ENCODE measurements at regions not wholly inside any gene's neighbourhood (a gene's known extent, or its start where the extent isn't known, plus 50 kb on each side); places are given as distances from the start of the nearest gene placed in this dataset.

DNA sequence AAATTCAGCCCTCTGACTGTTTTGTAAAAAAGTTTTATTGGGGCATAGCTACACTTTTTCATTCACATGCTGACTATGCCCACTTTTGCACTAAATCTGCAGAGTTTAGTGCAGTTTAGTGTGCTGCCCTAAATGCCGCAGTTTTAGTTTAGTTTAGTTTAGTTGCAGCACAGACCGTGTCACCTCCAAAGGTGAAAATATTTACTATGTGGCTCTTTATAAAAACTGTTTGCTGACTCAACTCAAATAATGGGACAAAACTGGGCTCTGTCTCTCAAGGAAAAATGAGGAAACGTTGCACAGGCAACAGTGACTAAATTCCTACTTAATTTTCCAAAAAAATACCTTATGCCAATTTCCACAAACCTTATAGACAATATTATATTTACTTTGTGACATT is 314.2 kb downstream of the C4orf33 start:
- FAIRE-seq (no peak), DNase-seq (ENCODE audit: low spot score) (no peak)

DNA sequence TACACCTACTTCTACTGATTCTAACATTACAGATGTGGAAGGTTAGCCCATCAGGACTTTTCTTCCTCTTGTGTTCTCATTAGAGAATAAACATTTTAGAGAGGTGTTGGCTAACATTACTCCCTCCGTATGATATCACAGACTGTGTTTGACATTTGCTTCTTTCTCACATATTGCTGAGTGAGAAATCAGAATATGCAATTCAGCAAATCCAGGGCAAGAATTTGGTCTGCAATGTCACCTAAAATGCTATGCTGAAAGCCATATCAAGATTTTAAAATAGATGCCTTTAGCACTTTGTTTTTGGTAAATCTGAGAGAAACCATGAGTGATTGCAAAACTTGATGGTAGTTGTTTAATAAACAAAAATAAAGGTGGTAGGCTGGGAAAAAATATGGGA is 319.1 kb downstream of the C4orf33 start:
- FAIRE-seq: no peak

DNA sequence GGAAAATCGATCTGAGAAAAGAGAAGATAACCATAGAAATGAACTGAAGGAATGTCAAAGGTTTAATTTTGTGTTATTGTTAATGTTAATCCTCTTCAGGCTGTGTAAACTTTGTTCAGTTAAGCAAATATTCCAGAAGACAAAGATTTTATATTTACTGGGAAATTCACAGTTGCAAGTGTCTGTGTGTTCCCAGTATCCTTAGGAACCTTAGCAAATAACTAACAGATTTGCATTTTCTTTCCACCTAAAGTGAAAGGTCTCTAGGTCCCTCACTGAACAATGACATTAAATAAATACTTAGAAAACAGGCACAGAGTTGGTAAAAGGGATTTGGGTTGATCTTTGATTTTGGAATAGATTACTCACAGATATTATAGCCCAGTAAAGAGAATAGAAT is 324.7 kb downstream of the C4orf33 start:
- FAIRE-seq (no peak), DNase-seq (ENCODE audit: low spot score) (no peak)

More for the DNA sequence above, 319.1 kb downstream of the C4orf33 start:
- no peak for DNase-seq (ENCODE audit: low spot score)

- FAIRE-seq (no peak), DNase-seq (ENCODE audit: low spot score) (no peak)
Measured at GRCh38 chr4:129422277-129422676, 326.3 kb downstream of the C4orf33 start.

DNA sequence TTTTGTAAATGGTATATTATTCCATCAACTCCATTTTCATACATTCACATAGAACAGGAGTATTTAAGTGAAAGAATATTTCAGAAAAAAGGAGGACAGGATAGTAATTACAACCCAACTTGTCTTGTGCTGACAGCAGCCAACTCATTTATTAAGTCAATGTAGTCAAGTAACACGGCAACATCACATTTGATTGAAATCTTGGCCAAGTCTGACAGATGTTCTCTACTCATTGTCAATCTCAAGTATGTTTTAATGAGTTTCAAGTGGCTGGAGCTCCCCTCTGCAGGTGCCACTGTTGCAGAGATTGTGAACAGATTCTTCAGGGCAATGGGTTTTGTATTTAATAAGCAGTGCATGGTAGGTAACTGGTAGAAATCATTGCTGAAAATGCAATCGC is 332.5 kb downstream of the C4orf33 start:
- no peak for DNase-seq (ENCODE audit: low spot score)
- no peak for FAIRE-seq

DNA sequence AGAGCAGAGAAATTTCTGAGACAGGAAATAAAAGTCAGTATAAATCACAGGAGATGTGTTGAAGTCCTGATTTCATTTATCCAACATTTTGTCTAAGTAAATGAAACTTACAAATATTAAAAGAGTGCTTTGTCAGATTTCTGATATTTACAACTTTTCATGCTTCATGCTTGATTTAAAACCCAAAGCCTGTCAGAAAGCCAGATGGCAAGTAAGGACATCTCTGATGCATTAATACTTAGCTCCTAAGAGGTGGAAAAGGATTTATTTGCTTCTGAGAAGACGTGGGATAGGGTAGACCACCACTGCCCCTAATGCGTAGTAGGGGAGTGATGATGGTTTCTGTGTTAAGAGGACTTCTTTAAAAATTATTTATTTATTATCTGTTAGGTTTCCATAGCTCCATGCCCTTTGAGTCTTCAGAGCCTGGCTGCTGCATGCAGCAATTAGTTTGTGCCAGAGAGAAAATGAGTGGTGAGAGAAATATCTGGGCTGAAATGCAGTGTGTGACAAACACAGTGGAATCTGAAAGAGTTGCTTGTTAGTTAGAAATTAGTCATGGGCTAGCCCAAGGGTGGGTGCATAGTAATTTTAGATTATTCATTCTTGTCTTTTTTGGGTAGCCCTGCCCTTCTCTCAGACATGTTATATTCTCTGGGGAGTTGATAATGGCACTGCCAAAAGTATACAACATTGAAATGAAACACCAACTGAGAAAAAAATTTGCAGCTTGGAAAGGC is 333.8 kb downstream of the C4orf33 start:
- FAIRE-seq (no peak), DNase-seq (ENCODE audit: low spot score) (no peak)

DNA sequence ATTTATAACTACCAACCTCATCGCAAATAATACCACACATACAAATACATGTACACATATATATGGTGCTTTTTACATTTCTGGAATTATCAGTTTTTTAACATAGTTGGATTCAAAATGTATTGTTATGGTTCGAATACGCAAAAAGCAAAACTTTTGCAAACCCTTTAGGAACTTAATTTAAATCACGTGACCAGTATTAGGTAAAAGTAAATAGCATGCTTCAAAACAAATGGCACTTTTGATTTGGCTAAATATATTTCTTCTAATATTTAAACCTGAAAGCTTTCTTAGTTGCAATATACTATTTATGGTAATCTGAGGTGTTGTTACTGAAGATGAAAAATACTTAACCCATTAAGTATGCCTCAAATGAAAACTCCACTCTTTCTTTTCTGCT is 341.4 kb downstream of the C4orf33 start:
- DNase-seq (ENCODE audit: low spot score) (no peak), FAIRE-seq (no peak)

- FAIRE-seq: no peak
- no peak for DNase-seq (ENCODE audit: low spot score)
Measured at GRCh38 chr4:129438456-129438981, 342.6 kb downstream of the C4orf33 start.

GRCh38 chr4:129446074-129446473 is 350.1 kb downstream of the C4orf33 start:
- DNase-seq (ENCODE audit: low spot score) (peak; percentile 45), FAIRE-seq (no peak)

- DNase-seq (ENCODE audit: low spot score) (no peak), FAIRE-seq (no peak)
Measured at GRCh38 chr4:129453524-129454200, 357.7 kb downstream of the C4orf33 start.

GRCh38 chr4:129455482-129455881 is 359.5 kb downstream of the C4orf33 start:
- FAIRE-seq (no peak), DNase-seq (ENCODE audit: low spot score) (no peak)

- DNase-seq (ENCODE audit: low spot score): no peak
- FAIRE-seq: no peak
Measured at GRCh38 chr4:129468624-129469023, 372.7 kb downstream of the C4orf33 start.

DNA sequence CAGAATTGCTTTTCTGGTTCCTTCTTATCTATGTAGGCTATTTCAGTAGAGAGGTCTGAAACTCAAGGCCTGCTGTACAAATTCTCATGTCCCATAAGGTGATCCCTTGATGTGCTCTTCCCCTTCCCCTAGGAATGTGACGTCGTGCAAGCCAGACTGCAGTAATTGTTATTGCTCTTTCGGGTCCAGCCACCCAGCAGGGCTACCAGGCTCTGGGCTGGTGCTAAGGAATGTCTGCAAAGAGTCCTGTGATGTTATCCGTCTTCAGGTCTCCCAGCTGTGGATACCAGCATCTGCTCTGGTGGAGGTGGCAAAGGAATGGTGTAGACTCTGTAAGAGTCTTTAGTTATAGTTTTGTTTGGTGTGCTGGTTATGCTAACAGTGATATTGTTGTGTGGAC is 378.7 kb downstream of the C4orf33 start:
- DNase-seq (ENCODE audit: low spot score) (no peak), FAIRE-seq (no peak)

GRCh38 chr4:129481107-129481506 is 385.2 kb downstream of the C4orf33 start:
- no peak for FAIRE-seq
- DNase-seq (ENCODE audit: low spot score): no peak

DNA sequence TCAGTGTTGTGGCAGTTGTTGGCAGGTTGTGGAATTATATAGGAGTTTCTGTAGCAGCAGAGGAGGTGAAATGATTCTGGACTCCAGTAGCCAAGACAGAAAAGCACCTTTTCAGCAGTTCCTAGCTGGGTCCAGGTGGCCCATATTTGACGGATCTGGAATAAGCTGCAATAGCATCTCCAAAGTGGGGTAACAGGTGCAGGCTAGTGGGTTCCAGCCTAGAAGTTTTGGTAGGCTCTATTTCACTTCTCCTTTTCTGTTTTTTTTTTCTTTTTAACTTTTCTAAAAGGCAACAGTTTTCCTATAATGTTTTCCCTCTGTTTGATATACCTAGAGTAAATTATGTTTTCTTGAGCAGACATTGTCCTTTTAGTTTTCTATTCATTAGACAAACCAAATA is 392.5 kb downstream of the C4orf33 start:
- DNase-seq (ENCODE audit: low spot score) (no peak), FAIRE-seq (no peak)

DNA sequence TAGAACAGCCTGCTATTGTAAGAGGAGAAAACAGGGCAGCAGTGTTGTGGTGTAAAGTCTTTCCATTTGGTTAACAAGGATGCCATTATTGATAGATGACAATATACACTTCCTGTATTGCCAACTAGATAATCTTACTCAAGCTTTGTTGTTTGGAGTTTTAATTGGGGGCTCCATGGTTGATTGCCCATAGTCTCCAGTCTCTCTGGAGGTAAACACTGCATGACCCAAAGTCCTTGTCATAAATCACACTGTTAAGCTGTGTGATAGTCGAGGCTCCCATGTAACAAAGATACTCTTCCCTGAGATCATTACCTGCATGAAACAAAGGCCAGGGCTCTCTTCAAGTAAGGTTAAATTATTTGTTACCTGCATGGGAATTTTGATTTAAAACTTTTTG is 394.6 kb downstream of the C4orf33 start:
- DNase-seq (ENCODE audit: low spot score): no peak
- FAIRE-seq: no peak

DNA sequence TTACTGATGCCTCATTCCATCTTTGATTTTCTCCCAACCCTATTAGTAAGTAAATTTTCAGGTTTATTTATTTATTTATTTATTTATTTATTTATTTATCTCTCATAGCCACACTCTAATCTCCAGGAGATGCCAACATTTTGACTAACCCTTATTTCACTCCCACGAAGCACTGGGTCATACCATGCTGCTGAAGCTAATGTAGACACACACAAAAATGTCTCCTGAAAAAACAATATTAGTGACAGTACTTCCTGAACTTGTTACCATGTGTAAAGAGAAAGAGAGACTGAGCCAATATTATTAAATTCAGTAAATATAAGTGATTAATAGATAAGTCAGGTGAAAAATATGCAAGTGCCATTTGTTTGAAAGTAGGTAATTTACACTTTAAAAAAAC is 402.7 kb downstream of the C4orf33 start:
- no peak for FAIRE-seq
- no peak for DNase-seq (ENCODE audit: low spot score)

- DNase-seq (ENCODE audit: low spot score): no peak
- FAIRE-seq: no peak
Measured at GRCh38 chr4:129514852-129515251, 418.9 kb downstream of the C4orf33 start.

GRCh38 chr4:129515356-129515755 is 419.4 kb downstream of the C4orf33 start:
- FAIRE-seq: no peak
- DNase-seq (ENCODE audit: low spot score): no peak

DNA sequence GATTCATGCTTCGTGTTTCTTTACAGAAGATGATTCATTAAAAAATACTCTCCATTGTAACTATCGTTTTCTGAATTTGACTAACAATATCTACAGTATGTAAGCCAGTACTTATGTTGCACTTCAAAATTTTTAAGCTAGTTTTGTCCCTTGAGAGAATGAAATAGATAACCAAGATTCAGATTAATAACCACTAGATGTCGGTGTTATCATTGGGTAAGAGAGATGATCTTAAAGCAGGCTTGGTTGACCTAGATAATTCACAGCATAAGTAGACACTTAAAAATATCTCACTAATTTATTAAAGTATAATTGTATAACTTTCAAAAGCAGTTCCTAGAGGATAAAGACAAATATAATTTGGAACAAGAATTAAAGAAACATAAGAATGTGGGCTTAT is 430.9 kb downstream of the C4orf33 start:
- no peak for FAIRE-seq
- no peak for DNase-seq (ENCODE audit: low spot score)

- no peak for DNase-seq (ENCODE audit: low spot score)
Measured at GRCh38 chr4:129531253-129531652, 435.3 kb downstream of the C4orf33 start.

DNA sequence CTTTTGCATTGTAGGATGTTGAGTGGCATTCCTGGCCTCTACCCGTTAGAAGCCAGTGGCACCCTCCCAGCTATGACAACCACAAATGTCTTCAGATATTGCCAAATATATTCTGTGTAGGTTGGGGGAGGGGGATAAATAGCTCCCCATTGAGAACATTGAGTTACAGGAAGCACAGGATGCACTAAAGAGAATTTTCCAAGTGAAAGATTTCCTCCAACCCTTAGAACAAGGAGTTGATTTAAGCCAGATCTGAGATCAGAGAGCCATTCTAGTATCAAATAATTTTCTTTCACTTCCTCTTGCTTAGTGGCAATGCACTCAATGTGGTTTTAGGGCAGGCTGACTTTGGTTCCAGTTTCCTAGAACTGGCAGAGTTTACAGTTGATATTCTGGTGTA is 436.6 kb downstream of the C4orf33 start:
- FAIRE-seq: no peak

More at GRCh38 chr4:129531253-129531652, 435.3 kb downstream of the C4orf33 start:
- FAIRE-seq: no peak

GRCh38 chr4:129543299-129543698 is 447.3 kb downstream of the C4orf33 start:
- no peak for FAIRE-seq

More for the DNA sequence above, 436.6 kb downstream of the C4orf33 start:
- DNase-seq (ENCODE audit: low spot score): no peak

More at GRCh38 chr4:129543299-129543698, 447.3 kb downstream of the C4orf33 start:
- no peak for DNase-seq (ENCODE audit: low spot score)
